GM04504 (cell line): ENCODE measurements at regions not wholly inside any gene's neighbourhood (a gene's known extent, or its start where the extent isn't known, plus 50 kb on each side); places are given as distances from the start of the nearest gene placed in this dataset.
"Not testable (repeated sequence)": the region's sequence is repeated elsewhere in the genome, so short reads cannot be mapped to it uniquely, and the experiment has no call there.

Source experiments
- DNase-seq: peaks from one replicate; pipeline ENCODE4 v3.0.0-alpha.2; 2012; ENCODE audit warnings: low read depth

- not testable (repeated sequence) for DNase-seq
These were observed 628.9 kb downstream of the ETNK1 start for GRCh38 chr12:23253910-23254309.

- DNase-seq = no peak
These were observed 634.6 kb downstream of the ETNK1 start for GRCh38 chr12:23259558-23259957.

- no peak for DNase-seq
These were observed 637.7 kb downstream of the ETNK1 start for GRCh38 chr12:23262670-23263069.

- no peak for DNase-seq
These were observed 652.9 kb downstream of the ETNK1 start for GRCh38 chr12:23277831-23278230.

DNA sequence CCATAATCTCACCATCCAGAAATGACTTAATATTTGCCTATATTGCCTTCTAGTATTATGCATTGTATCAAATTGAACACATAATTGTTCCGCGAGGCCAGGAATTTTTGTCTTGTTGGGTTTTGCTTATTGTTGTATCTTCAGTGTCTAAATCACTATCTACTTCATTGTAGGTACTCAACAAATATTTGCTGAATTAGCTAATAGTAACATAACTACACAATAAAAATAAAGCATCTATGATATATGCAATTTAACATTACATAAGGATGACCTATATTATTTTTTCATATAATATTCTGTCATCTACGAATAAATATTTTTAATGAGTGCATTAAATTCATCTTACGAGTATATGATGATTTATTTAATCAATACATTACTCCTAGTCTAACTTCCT is 656.3 kb downstream of the ETNK1 start:
- no peak for DNase-seq

GRCh38 chr12:23282701-23283100 is 657.7 kb downstream of the ETNK1 start:
- DNase-seq = no peak

DNA sequence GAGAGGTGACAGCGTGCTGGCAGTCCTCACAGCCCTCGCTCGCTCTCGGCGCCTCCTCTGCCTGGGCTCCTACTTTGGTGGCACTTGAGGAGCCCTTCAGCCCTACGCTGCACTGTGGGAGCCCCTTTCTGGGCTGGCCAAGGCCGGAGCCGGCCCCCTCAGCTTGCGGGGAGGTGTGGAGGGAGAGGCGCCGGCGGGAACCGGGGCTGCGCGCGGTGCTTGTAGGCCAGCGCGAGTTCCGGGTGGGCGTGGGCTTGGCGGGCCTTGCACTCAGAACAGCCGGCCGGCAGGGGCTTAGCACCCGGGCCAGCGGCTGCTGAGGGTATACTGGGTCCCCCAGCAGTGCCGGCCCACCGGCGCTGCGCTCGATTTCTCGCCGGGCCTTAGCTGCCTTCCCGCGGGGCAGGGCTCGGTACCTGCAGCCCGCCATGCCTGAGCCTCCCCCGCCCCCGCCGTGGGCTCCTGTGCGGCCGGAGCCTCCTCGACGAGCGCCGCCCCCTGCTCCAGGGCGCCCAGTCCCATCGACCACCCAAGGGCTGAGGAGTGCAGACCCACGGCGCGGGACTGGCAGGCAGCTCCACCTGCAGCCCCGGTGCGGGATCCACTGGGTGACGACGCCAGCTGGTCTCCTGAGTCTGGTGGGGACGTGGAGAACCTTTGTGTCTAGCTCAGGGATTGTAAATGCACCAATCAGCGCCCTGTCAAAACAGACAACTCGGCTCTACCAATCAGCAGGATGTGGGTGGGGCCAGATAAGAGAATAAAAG is 661.0 kb downstream of the ETNK1 start:
- not testable (repeated sequence) for DNase-seq

- no peak for DNase-seq
These were observed 658.7 kb downstream of the SOX5 start for GRCh38 chr12:23290627-23291330.

DNA sequence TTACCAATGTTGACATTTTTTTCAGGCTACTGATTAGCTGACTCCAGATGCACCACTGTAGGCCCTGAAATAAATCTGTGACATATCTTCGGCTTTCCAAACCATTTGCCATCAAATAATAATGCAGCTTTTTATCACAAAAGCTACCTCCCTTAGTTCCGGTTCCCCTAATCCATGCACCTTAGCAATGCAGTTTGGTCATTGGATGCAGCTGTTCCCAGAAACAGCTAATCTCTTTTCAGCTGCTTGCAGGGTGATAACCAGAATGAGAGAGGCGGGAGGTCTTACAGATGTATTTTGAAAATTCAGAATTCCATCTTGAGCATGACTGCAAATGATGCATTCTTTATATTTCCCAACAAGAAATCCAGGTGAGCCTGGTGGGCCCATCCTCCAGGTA is 646.2 kb downstream of the SOX5 start:
- no peak for DNase-seq

DNA sequence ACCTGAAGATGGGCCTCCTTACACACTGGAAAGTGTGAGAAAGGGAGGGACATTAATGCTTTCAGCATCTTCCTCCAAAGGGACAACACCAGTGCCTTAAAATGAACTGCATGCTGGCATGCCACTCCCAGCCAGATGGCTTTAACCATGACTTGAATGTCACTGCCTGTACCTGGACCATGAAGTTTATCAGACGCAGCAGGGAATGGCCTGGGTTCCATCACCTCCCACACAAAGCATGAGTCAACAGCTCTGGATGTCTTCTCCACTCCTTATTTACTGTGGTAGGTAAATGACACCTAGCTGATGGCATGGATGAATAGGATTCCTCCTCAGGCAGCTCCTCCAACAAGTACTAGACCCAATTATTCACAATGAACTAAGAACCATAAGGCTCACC is 645.6 kb downstream of the SOX5 start:
- no peak for DNase-seq

DNA sequence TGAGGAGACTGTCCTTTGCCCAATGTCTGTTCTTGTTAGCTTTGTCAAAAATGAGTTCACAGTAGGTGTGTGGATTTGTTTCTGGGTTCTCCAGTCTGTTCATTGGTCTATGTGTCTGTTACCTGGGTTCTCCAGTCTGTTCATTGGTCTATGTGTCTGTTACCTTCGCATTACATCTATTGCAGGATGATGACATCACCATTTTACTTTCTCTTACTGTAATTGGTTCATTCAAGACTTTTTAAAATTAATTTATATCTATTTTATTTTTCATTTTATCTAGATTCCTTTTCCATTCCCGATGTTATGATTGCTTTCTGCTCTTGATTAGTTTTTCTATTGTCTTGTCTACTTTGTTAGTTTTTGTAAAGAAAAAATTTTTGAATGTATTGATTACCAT is 615.5 kb downstream of the SOX5 start:
- no peak for DNase-seq

DNA sequence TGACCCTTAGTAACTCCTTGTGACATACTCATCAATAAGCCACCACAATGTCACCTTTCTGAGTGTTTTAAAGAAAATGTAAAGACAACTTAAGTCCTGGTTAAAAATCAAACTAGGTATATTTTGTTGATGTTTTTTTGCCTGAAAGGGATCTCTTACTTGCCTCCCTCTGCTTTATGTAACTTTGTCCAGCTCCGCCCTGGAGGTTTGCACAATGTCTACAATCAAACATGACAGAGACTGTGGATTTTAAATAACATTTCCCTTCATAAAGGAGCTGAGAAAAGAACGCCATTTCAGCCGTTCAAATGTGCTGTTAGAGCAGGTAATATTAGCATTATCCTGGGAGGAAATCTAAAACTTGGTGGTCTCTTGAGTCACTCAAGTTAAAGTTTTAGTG is 613.9 kb downstream of the SOX5 start:
- no peak for DNase-seq

- DNase-seq = no peak
These were observed 612.3 kb downstream of the SOX5 start for GRCh38 chr12:23337213-23337612.

GRCh38 chr12:23340351-23340750 is 609.1 kb downstream of the SOX5 start:
- DNase-seq = no peak

DNA sequence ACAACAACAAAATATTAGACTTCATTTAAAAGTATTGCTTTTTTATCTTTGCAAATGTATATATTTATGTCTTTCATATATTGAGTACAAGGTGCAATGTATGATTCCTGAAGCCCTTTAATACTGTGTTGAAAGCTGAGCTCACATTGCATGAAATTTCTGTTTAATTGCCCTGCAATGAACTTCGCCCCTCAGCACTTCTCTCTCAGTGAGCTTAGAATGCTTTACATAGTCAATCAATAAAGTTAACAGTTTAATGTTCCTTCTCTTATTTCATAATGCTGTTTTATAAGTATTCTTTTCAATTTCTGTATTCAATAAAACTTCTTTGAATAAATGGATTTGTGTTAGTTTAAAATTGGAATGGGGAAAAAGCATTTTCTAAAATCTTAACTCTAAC is 607.1 kb downstream of the SOX5 start:
- no peak for DNase-seq

DNA sequence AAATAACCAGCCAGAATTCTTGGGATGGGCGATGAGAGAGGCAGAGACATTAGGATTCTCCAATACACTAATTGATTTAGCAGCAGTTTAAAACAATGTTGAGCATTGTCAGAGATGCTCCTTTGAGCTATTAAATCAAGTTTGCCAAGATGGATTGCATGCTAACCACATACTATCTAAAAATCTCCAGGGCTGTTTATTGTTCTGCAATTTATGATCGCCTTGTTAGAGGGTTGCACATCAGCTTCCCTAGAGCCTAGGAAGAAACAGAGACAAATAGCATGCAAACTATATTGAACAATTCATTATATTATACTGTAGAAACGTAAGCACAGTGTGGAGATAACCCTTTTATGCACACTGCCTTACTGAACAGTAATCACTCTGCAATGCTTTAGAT is 599.9 kb downstream of the SOX5 start:
- no peak for DNase-seq

DNA sequence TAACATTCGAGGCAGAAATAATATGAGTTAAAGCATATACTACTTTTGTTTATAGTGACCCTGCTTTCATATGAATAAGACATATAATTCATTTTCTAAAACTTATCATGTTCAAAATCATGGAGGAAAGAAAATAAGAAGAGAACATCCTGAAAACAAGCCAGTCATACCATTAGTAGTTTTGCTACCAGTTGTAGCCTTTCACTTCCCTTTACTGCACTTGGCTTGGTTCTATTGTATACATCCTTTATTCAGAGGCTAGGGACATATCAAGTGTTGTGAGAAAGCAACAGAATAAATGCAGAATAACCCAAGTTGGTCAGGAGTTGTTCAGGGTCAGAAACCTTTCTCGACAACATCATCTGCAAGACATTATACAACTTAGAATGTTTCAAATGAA is 598.7 kb downstream of the SOX5 start:
- DNase-seq = no peak

GRCh38 chr12:23352670-23353069 is 596.8 kb downstream of the SOX5 start:
- no peak for DNase-seq

DNA sequence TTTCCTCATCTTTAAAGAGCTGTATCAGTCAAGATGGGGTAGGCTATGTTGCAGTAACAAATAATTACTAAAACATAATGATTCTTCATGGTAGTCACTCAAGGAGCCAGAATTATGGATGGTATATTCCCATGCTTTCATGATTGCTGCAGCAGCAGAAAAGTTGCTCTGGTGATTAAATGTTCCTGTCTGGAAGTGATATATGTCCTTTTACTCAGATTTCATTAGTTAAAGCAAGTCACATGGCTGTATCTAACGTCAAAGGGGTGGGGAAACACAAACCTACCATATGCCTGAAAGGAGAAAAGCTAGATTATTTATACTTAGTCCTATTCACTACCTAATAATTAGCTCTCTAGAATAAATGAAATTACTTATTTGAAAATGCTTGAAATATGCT is 594.7 kb downstream of the SOX5 start:
- no peak for DNase-seq

DNA sequence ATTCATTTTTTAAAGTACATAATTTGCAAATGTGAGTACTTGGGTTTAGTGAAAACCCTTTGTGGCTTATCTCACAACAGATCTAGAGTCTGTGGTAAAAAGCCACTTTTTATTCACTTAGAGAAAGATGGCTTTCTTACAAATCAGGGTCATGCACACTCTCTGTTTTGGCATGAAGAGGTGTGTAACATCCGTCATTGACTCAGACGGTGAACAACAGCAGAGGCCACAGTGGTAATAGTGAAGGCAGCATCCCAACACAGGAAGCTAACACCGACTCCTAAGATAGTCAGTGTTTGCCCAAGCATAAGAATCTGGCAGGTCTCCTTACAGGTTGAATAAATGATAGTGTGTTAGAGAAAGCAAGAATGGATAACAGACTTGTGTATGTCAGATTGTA is 593.0 kb downstream of the SOX5 start:
- no peak for DNase-seq

DNA sequence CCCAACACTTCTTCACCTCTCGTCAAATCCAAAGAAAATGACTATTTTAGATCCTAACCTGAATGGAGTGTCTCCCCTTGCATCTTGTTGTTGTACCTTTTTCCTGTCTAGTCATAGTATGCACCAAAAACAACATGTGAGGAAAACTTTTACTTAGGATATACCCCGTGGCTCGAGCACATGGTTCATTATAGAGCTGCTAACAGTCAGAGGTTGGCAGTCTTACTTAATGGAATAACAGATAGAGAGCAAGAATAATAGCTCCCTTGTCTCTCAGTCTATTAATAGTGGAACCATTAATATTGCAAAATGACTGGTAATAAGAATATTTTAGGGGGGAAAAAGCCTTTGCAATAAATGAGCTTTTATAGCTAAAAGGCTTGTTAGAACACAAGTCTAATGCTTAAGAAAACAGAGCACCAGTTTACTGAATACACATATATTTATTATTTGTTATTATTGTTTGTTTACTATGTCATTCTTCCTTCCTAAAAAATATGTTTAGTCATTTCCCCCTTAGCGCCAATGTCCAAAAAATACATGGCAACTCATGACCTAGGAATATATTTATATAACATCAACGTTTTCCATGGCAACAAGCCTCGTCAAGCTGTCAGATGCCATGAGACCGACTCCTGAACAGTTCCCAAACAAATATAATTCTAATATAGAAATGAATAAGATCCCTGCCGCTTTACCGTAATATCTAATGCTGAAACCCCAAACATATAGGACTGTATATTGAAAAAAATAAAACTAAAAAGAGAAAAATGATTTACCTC is 592.4 kb downstream of the SOX5 start:
- no peak for DNase-seq

GRCh38 chr12:23359975-23360701 is 589.3 kb downstream of the SOX5 start:
- no peak for DNase-seq
